ENCODE measurements at regions not wholly inside any gene's neighbourhood (a gene's known extent, or its start where the extent isn't known, plus 50 kb on each side); places are given as distances from the start of the nearest gene placed in this dataset.

DNA sequence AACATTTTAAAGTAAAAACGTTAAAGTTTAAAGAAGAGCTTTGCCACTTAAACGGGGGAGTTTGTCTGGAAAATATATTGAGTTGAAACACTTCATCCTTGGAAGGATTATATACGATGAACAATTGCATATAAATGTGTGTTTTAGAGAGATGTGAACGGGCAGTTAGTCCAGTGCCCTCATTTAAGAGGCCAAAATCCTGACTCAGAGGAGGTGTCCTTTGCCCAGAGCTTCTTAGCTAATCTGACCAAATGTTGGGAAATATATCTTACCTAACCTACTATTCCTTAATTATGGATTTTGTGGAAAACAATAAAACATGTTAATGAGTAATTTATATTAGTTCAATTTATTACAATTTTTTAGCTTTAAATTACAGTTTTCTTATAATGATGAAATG is 327.2 kb upstream of the DIPK2B start:
- TF ChIP-seq, protein P1, sequence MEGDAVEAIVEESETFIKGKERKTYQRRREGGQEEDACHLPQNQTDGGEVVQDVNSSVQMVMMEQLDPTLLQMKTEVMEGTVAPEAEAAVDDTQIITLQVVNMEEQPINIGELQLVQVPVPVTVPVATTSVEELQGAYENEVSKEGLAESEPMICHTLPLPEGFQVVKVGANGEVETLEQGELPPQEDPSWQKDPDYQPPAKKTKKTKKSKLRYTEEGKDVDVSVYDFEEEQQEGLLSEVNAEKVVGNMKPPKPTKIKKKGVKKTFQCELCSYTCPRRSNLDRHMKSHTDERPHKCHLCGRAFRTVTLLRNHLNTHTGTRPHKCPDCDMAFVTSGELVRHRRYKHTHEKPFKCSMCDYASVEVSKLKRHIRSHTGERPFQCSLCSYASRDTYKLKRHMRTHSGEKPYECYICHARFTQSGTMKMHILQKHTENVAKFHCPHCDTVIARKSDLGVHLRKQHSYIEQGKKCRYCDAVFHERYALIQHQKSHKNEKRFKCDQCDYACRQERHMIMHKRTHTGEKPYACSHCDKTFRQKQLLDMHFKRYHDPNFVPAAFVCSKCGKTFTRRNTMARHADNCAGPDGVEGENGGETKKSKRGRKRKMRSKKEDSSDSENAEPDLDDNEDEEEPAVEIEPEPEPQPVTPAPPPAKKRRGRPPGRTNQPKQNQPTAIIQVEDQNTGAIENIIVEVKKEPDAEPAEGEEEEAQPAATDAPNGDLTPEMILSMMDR (IDR thresholded peaks at IDR 0.05; ENCODE audit: insufficient read depth, low read length), result no peak
- no peak for TF ChIP-seq POLR2AphosphoS5 (IDR thresholded peaks at IDR 0.05; ENCODE audit: low read depth)
